T-helper 17 cell (primary cell): ENCODE measurements at regions not wholly inside any gene's neighbourhood (a gene's known extent, or its start where the extent isn't known, plus 50 kb on each side); places are given as distances from the start of the nearest gene placed in this dataset.

Experiments used
- ATAC-seq: fragments of 150-1000 bp; cut with Tn5 transposase; 2 replicates; pipeline ENCODE4 v1.10.0; 2021; ENCODE audit warnings: mild to moderate bottlenecking, moderate library complexity
- DNase-seq, 3 donors: peaks; one replicate each; pipeline versions ENCODE4 v3.0.0 to v3.0.0-alpha.2; 2020 to 2021
- H3K9me3 ChIP-seq: one replicate; pipeline ENCODE4 v1.7.0; 2013; ENCODE audit warnings: low read length, mild to moderate bottlenecking; ENCODE audit not compliant: control insufficient read depth, poor library complexity, severe bottlenecking
- H3K27ac Mint-ChIP-seq: one replicate; pipeline ENCODE4 v1.8.0; 2022; ENCODE audit warnings: mild to moderate bottlenecking, moderate library complexity, mixed read lengths
- H3K27me3 Mint-ChIP-seq: one replicate; pipeline ENCODE4 v1.8.0; 2022; ENCODE audit warnings: mixed read lengths
- H3K36me3 Mint-ChIP-seq: one replicate; pipeline ENCODE4 v1.8.0; 2022; ENCODE audit warnings: low read depth, mixed read lengths
- H3K4me1 Mint-ChIP-seq: one replicate; pipeline ENCODE4 v1.8.0; 2022; ENCODE audit warnings: mild to moderate bottlenecking, mixed read lengths
- H3K4me3 Mint-ChIP-seq: one replicate; pipeline ENCODE4 v1.8.0; 2022; ENCODE audit warnings: mild to moderate bottlenecking, moderate library complexity, mixed read lengths

- DNase-seq: no peak
- H3K27me3 Mint-ChIP-seq: peaks cover 16% of the 10 kb centered on the region
- peaks cover 7% of the 10 kb centered on the region for H3K4me1 Mint-ChIP-seq
- no peaks in the 10 kb centered on the region for H3K9me3 ChIP-seq
- H3K4me3 Mint-ChIP-seq: no peak overlapping the region
- ATAC-seq: no peak
- H3K36me3 Mint-ChIP-seq: no peaks in the 10 kb centered on the region
- H3K27ac Mint-ChIP-seq: no peak overlapping the region
Measured at GRCh38 chr1:36620142-36620541, 137.4 kb upstream of the CSF3R start.

GRCh38 chr1:36614991-36615390, 132.3 kb upstream of the CSF3R start:
- Mint-ChIP-seq H3K27me3 (peaks cover 10% of the 10 kb centered on the region), H3K4me3 (no peak overlapping the region), H3K4me1 (no peaks in the 10 kb centered on the region), H3K36me3 (no peaks in the 10 kb centered on the region), H3K27ac (no peak overlapping the region)
- no peak for DNase-seq
- ATAC-seq: no peak
- H3K9me3 ChIP-seq: no peaks in the 10 kb centered on the region

- H3K36me3 Mint-ChIP-seq: no peaks in the 10 kb centered on the region
- no peak overlapping the region for H3K4me3 Mint-ChIP-seq
- H3K27me3 Mint-ChIP-seq: peaks cover 10% of the 10 kb centered on the region
- DNase-seq (no peak), ATAC-seq (no peak)
- no peak overlapping the region for H3K27ac Mint-ChIP-seq
- H3K4me1 Mint-ChIP-seq: no peaks in the 10 kb centered on the region
- no peaks in the 10 kb centered on the region for H3K9me3 ChIP-seq
Measured at GRCh38 chr1:36614571-36614970, 131.9 kb upstream of the CSF3R start.

GRCh38 chr1:36613721-36614120, 131.0 kb upstream of the CSF3R start:
- ATAC-seq (no peak), DNase-seq (no peak)
- Mint-ChIP-seq H3K4me1 (peaks cover 2% of the 10 kb centered on the region), H3K27me3 (peaks cover 10% of the 10 kb centered on the region), H3K4me3 (no peak overlapping the region), H3K36me3 (no peaks in the 10 kb centered on the region), H3K27ac (no peak overlapping the region)
- no peaks in the 10 kb centered on the region for H3K9me3 ChIP-seq

GRCh38 chr1:36612881-36613280, 130.2 kb upstream of the CSF3R start:
- Mint-ChIP-seq H3K4me1 (peaks cover 2% of the 10 kb centered on the region), H3K27ac (no peak overlapping the region)
- no peak for ATAC-seq

GRCh38 chr1:36612121-36612520, 129.4 kb upstream of the CSF3R start:
- peaks cover 10% of the 10 kb centered on the region for H3K27me3 Mint-ChIP-seq
- ATAC-seq (no peak), DNase-seq (no peak)
- H3K9me3 ChIP-seq: no peaks in the 10 kb centered on the region
- peaks cover 3% of the 10 kb centered on the region for H3K4me1 Mint-ChIP-seq
- H3K4me3 Mint-ChIP-seq: no peak overlapping the region
- no peaks in the 10 kb centered on the region for H3K36me3 Mint-ChIP-seq
- H3K27ac Mint-ChIP-seq: no peak overlapping the region

More at GRCh38 chr1:36612881-36613280, 130.2 kb upstream of the CSF3R start:
- no peak overlapping the region for H3K4me3 Mint-ChIP-seq
- peaks cover 10% of the 10 kb centered on the region for H3K27me3 Mint-ChIP-seq
- H3K9me3 ChIP-seq: no peaks in the 10 kb centered on the region
- no peak for DNase-seq
- no peaks in the 10 kb centered on the region for H3K36me3 Mint-ChIP-seq

GRCh38 chr1:36609241-36610027, 126.7 kb upstream of the CSF3R start:
- Mint-ChIP-seq H3K4me3 (peak overlapping the region; percentile 5), H3K4me1 (peaks cover 16% of the 10 kb centered on the region), H3K27ac (no peak overlapping the region), H3K36me3 (no peaks in the 10 kb centered on the region), H3K27me3 (peaks cover 10% of the 10 kb centered on the region)
- no peaks in the 10 kb centered on the region for H3K9me3 ChIP-seq
- ATAC-seq (no peak), DNase-seq (no peak)

- DNase-seq (no peak), ATAC-seq (no peak)
- no peak overlapping the region for H3K27ac Mint-ChIP-seq
- H3K9me3 ChIP-seq: no peaks in the 10 kb centered on the region
- peaks cover 16% of the 10 kb centered on the region for H3K4me1 Mint-ChIP-seq
- no peak overlapping the region for H3K4me3 Mint-ChIP-seq
- H3K36me3 Mint-ChIP-seq: no peaks in the 10 kb centered on the region
- H3K27me3 Mint-ChIP-seq: peaks cover 10% of the 10 kb centered on the region
Measured at GRCh38 chr1:36608272-36608671, 125.6 kb upstream of the CSF3R start.

GRCh38 chr1:36607263-36607651, 124.5 kb upstream of the CSF3R start:
- Mint-ChIP-seq H3K27me3 (peaks cover 11% of the 10 kb centered on the region), H3K4me3 (no peak overlapping the region), H3K27ac (no peak overlapping the region), H3K4me1 (peaks cover 16% of the 10 kb centered on the region), H3K36me3 (no peaks in the 10 kb centered on the region)
- H3K9me3 ChIP-seq: no peaks in the 10 kb centered on the region
- no peak for ATAC-seq
- no peak for DNase-seq

- Mint-ChIP-seq H3K27me3 (peaks cover 15% of the 10 kb centered on the region), H3K4me1 (peaks cover 16% of the 10 kb centered on the region), H3K27ac (no peak overlapping the region), H3K4me3 (no peak overlapping the region), H3K36me3 (no peaks in the 10 kb centered on the region)
- H3K9me3 ChIP-seq: no peaks in the 10 kb centered on the region
- ATAC-seq (peak; percentile 54), DNase-seq (no peak)
Measured at GRCh38 chr1:36606641-36607262, 124.0 kb upstream of the CSF3R start.

- no peak overlapping the region for H3K27ac Mint-ChIP-seq
- H3K4me1 Mint-ChIP-seq: peaks cover 16% of the 10 kb centered on the region
- DNase-seq (no peak), ATAC-seq (no peak)
- H3K27me3 Mint-ChIP-seq: peaks cover 18% of the 10 kb centered on the region
- no peaks in the 10 kb centered on the region for H3K9me3 ChIP-seq
- peak overlapping the region; percentile 39 for H3K4me3 Mint-ChIP-seq
- H3K36me3 Mint-ChIP-seq: no peaks in the 10 kb centered on the region
Measured at GRCh38 chr1:36605942-36606640, 123.4 kb upstream of the CSF3R start.

GRCh38 chr1:36603461-36603860, 120.7 kb upstream of the CSF3R start:
- no peak for DNase-seq
- H3K4me3 Mint-ChIP-seq: no peak overlapping the region
- no peaks in the 10 kb centered on the region for H3K36me3 Mint-ChIP-seq
- H3K27me3 Mint-ChIP-seq: peaks cover 18% of the 10 kb centered on the region
- peaks cover 13% of the 10 kb centered on the region for H3K4me1 Mint-ChIP-seq
- no peaks in the 10 kb centered on the region for H3K9me3 ChIP-seq
- no peak overlapping the region for H3K27ac Mint-ChIP-seq
- no peak for ATAC-seq

GRCh38 chr1:36602184-36602583, 119.5 kb upstream of the CSF3R start:
- H3K27me3 Mint-ChIP-seq: peaks cover 31% of the 10 kb centered on the region
- no peaks in the 10 kb centered on the region for H3K9me3 ChIP-seq
- H3K27ac Mint-ChIP-seq: no peak overlapping the region
- no peak overlapping the region for H3K4me3 Mint-ChIP-seq
- peaks cover 13% of the 10 kb centered on the region for H3K4me1 Mint-ChIP-seq
- ATAC-seq (no peak), DNase-seq (no peak)
- H3K36me3 Mint-ChIP-seq: no peaks in the 10 kb centered on the region
